HG02759 (cell line): ENCODE measurements at regions not wholly inside any gene's neighbourhood (a gene's known extent, or its start where the extent isn't known, plus 50 kb on each side); places are given as distances from the start of the nearest gene placed in this dataset.
"Not testable (repeated sequence)": the region's sequence is repeated elsewhere in the genome, so short reads cannot be mapped to it uniquely, and the experiment has no call there.

Source experiments
- ATAC-seq: cut with Tn5 transposase; IDR thresholded peaks from one replicate; pipeline ENCODE4 v1.9.1; 2021; ENCODE audit warnings: mild to moderate bottlenecking, moderate library complexity; ENCODE audit not compliant: unreplicated experiment

GRCh38 chr17:36844013-36844412, 93.3 kb upstream of the LHX1 start:
- no peak for ATAC-seq

- no peak for ATAC-seq
These were observed 92.7 kb upstream of the LHX1 start for GRCh38 chr17:36844601-36845000.

DNA sequence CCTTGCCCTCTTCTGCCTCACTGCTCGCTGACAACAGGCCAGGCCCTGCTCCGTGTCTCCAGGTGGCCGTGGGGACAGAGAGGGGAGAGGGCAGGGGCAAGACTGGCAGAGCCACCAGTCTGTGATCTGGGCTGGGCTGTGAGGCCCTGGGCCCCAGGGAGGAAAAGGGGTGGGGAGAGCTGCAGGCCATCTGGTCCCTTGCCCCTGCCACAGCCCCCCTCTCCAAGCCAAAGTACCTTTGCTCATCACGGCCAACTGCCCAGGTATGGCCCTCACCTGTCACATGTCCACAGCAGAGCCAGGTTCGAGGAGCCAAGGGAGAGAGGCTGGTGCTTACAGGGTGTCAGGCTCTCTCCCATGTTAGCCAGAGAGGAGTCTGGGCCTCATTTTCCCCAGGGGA, 91.4 kb upstream of the LHX1 start:
- no peak for ATAC-seq

DNA sequence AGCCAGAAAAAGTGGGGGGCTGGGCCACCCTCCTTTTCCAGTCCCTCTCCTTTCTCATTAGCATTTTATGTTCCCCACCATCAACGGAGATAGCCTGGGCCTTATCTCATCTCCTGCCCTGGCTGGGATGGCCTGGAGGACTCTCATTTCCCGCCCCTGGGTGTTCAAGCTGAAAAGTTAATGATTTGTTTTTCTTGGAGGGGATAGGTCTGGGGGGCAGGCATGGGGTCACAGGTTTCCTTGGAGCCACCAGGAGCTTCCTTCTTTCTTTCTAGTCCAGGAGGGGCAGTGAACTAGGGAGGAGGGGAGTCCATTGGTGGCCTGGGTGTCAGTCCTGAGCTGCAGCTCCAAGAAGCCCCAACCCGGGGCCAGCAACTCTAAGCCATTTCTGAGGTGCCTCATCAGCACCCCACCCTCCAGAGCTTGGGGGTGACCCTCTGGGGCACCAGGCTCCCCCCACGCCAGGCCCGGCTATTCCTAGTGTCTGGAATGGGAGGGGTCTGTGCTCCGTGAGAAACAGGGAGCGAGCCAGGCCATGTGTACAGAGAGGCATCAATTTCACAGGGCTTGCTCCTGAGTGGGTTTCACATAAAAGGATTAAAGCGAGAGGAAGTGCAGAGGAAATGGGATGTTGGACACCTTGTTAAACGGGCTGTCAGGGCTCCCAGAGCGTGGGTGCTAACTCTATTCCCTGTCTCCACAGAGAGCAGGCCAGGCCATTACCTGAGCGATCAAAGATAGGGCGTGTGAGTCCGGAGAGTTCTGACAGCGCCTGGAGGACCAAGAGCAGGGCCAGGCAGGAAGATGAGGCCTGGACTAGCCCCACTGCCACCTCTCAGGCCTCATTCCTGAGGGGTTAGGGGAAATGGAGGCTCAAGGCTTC, 90.6 kb upstream of the LHX1 start:
- no peak for ATAC-seq

- no peak for ATAC-seq
These were observed 89.0 kb upstream of the LHX1 start for GRCh38 chr17:36848008-36848902.

DNA sequence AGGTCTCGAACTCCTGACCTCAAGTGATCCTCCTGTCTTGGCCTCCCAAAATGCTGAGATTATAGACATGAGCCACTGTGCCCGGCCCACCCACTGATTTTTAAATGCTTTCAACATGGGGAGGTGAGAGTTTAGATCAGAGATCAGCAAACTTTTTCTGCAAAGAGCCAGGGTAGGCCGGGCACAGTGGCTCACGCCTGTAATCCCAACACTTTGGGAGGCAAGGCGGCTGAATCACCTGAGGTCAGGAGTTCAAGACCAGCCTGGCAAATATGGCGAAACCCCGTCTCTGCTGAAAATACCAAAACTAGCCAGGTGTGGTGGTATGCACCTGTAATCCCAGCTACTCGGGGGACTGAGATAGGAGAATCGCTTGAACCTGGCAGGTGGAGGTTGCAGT, 88.3 kb upstream of the LHX1 start:
- ATAC-seq: not testable (repeated sequence)

DNA sequence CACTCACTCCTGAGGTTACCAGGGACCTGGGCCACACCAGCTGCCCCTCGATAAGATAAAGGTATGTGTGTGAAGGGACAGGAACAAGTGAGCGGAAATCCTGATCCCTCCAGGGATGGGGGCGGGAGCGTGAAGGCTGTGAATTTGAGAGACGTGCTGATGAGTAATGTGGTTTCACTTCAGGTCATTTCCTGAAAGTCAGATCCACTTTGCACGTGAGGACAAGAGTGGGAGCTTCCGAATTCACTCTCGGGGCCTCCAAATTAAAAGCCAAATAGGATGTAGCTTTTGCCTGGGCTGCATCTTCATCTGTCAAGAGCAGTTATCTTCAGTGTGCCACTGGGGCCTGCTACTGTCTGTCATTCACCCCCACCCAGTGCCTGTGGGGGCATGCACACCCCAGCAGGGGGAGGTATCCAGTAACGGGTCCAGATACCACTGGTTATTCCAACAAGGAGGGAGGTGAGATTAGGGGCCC, 87.4 kb upstream of the LHX1 start:
- ATAC-seq: no peak

GRCh38 chr17:36850790-36851189, 86.5 kb upstream of the LHX1 start:
- no peak for ATAC-seq

- no peak for ATAC-seq
These were observed 86.0 kb upstream of the LHX1 start for GRCh38 chr17:36851250-36851649.

GRCh38 chr17:36852478-36852877, 84.8 kb upstream of the LHX1 start:
- not testable (repeated sequence) for ATAC-seq

DNA sequence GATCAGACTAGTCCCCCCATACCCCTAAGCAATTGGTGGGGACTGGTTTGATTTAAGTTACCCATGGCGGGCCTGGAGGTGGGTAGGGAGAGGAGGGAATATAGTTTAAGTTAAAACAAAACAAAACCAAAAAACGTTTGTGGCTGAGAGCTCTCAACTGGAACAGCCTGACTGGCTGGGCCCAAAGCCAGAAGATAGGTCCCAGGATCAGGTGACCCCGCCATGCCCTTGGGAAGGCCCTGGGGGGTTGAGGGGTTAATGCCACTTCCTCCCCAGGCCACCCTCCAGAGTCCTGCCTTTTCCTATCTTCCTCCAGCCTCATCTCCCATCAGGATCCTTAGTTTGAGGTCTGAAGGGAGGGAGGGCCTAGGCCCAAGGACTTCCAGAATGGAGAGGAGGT, 82.3 kb upstream of the LHX1 start:
- no peak for ATAC-seq

DNA sequence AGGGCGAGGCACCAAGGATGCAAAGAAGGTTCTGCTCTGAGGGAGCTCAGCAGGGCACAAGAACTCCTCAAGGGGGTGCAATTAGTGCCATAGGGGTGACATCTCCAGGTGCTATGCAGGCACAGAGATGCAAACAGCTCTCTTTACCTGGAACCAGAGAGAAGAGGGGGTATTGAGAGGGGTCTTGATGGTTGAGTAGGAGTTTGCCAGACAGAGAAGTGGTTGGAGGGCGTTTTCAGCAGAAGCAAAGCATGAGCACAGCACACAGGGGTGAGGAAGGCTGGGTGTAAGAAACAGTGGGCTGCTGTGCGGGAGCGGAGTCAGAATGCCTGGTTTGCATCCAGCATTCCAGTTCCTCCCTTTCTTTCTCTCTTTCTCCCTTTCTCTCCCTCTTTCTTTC, 81.8 kb upstream of the LHX1 start:
- ATAC-seq: no peak

GRCh38 chr17:36856222-36856621, 81.1 kb upstream of the LHX1 start:
- no peak for ATAC-seq

DNA sequence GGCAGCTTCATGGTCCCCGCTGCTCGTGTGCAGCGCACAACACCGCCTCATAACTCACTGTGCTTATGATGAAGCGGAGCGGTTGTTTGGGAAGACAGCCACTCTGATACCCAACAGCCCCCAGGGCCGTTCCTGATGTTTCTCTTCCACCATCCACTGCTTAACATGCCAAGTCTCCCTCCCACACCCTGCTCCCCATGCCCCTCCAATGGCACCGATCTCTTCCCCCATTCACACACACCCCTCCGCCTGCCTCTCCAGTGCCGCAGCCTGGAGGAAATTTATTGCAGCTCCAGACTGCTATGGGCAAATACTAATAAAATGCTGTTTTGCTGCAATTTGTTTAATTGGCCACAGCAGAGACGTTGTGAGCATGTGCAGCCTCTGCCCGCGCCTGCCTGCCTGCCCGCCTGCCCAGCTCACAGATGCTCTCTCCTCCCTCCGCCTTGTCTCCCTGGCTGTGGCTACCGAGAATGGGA, 80.3 kb upstream of the LHX1 start:
- ATAC-seq: no peak

- no peak for ATAC-seq
These were observed 79.6 kb upstream of the LHX1 start for GRCh38 chr17:36857698-36858097.

DNA sequence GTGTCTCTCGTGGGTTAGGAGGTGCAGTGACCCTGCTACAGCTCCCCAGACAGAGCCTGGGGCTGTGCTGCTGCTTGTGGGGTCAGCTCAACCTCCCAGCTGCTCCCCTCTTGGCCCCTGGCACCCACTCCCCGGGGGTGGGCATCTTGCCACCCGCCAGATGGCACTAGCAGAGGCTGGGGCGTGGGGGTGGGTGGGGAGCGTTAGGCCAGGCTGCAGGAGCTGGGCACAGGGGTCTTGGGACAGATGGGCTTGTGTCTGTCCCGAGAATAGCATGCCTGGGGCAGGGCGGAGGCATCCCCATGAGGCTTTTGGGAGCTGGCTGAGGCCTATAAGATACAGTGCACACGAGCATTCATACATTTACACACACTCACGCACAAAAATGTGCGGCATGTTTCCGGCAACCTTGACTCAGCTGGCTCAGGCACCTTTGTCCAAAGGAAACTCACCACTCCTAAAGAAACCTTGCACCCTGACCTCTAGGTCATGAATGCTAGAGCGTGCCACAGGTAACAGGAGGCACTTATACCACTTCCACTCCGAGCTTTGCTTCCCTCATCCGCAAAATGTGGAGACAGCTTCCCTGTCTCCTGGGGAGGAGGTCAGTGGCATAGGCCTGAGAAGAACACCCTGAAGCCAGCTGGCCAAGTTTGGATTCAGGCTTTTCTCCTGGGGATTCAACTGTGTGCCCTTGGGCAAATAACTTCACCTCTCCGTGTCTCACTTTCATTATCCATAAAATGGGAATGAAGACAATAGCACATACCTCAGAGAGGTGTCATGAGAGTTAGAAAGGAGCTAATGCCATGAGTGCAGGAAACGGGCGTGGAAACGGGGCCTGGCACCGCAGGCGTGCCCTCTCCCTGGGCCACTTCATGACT, 78.9 kb upstream of the LHX1 start:
- no peak for ATAC-seq

- no peak for ATAC-seq
These were observed 78.3 kb upstream of the LHX1 start for GRCh38 chr17:36859003-36859300.

GRCh38 chr17:36859706-36860105, 77.6 kb upstream of the LHX1 start:
- ATAC-seq: no peak

DNA sequence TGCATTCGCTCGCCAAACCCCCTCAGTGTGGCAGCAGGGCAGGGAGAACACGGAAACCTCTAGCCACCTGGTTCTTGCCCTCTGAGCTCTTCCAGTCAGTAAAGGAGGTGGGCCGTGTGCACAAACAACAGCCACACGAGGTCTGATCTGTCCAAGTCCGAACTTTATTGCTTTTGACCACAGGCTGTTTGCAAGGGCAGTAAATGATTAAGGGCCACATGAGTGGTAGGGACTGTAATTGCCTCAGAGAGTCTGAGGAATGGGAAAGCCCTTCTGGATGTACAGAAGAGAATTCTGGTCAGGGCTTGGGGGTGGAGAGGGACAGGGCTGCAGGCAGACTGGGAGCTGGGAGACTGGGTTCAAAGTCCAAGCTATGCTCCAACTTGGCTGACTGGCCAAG, 75.7 kb upstream of the LHX1 start:
- ATAC-seq: no peak

GRCh38 chr17:36862116-36862920, 75.0 kb upstream of the LHX1 start:
- ATAC-seq: no peak
